Lung (tissue), 11 donors: ENCODE measurements at regions not wholly inside any gene's neighbourhood (a gene's known extent, or its start where the extent isn't known, plus 50 kb on each side); places are given as distances from the start of the nearest gene placed in this dataset.

Experiments used
- ATAC-seq: fragments of 200-7000 bp; cut with Tn5 transposase; one replicate; pipeline ENCODE4 v1.9.1; 2020; ENCODE audit warnings: moderate number of reproducible peaks; ENCODE audit not compliant: insufficient read depth, low FRiP score
- DNase-seq, 3 donors: peaks; one replicate each; pipeline ENCODE4 v3.0.0-alpha.2; 2013 to 2017
- H3K27ac ChIP-seq, 2 donors: one replicate each; pipeline ENCODE4 v1.5.1; 2013; ENCODE audit warnings: mild to moderate bottlenecking in 2 of 2, moderate library complexity in 2 of 2, control low read depth in 1 of 2, inconsistent platforms in 1 of 2, low read depth in 1 of 2, low read length in 1 of 2
- H3K27me3 ChIP-seq, 3 donors: one replicate each; pipeline ENCODE4 v1.5.1; 2013; ENCODE audit warnings: low read length in 2 of 3; ENCODE audit not compliant: control insufficient read depth in 3 of 3, insufficient read depth in 3 of 3
- H3K36me3 ChIP-seq, 4 donors: one replicate each; pipeline ENCODE4 v1.5.1; 2013; ENCODE audit warnings: low read length in 4 of 4, mild to moderate bottlenecking in 1 of 4, moderate library complexity in 1 of 4; ENCODE audit not compliant: control insufficient read depth in 4 of 4, insufficient read depth in 4 of 4
- H3K4me1 ChIP-seq, 5 donors: one replicate each; pipeline ENCODE4 v1.5.1; 2013; ENCODE audit warnings: low read length in 5 of 5, mild to moderate bottlenecking in 2 of 5, moderate library complexity in 1 of 5; ENCODE audit not compliant: control insufficient read depth in 5 of 5, insufficient read depth in 5 of 5
- H3K4me3 ChIP-seq: one replicate; pipeline ENCODE4 v1.5.1; 2013; ENCODE audit warnings: mild to moderate bottlenecking, control low read depth, moderate library complexity
- H3K9ac ChIP-seq, 2 donors: one replicate each; pipeline ENCODE4 v1.5.1; 2013; ENCODE audit warnings: low read length in 2 of 2, control low read depth in 1 of 2; ENCODE audit not compliant: insufficient read depth in 1 of 2
- H3K9me3 ChIP-seq, 4 donors: one replicate each; pipeline ENCODE4 v1.5.1; 2013; ENCODE audit warnings: low read length in 3 of 4, mild to moderate bottlenecking in 1 of 4, moderate library complexity in 1 of 4; ENCODE audit not compliant: control insufficient read depth in 4 of 4, insufficient read depth in 3 of 4
- CTCF ChIP-seq: IDR thresholded peaks from 2 replicates; pipeline ENCODE4 v1.5.1; 2012; ENCODE audit warnings: mild to moderate bottlenecking; ENCODE audit errors: control extremely low read depth, extremely low read depth
- WGBS, 2 donors: extraction: QIAGEN DNeasy Blood & Tissue Kit; methylation state at CpG; one replicate each; pipeline ENCODE4 v1.1.7; 2013; 5-methylcytosine and 5-hydroxymethylcytosine counted together
- donor health status: control.
- donor health status: control.
- donor health status: Bipolar disorder and iron deficiency.
- donor health status: healthy.
- donor health status: DM: yes; HTN: yes; CAD: no.

- H3K27ac ChIP-seq, result no peak overlapping the region
- H3K4me1 ChIP-seq, result no peaks in the 10 kb centered on the region
- peaks cover 0 to 9% (median 7%) of the 10 kb centered on the region in 4 donors for H3K9me3 ChIP-seq
- no peak overlapping the region for H3K4me3 ChIP-seq
- H3K27me3 ChIP-seq, result no peaks in the 10 kb centered on the region
- 36 to 37% methylated on average over 4 of the region's 4 CpGs for WGBS, 2 donors
- no peak for TF ChIP-seq CTCF
- peak; percentile 26 to 67 (median 39) for DNase-seq
- peak; percentile 83 for ATAC-seq
- no peak overlapping the region for H3K9ac ChIP-seq
- H3K36me3 ChIP-seq, result no peaks in the 10 kb centered on the region
Measured at GRCh38 chr13:106318941-106319411, 216.5 kb downstream of the EFNB2 start.

GRCh38 chr13:106314417-106314816 lies 221.0 kb downstream of the EFNB2 start:
- Histone ChIP-seq H3K36me3 (no peaks in the 10 kb centered on the region), H3K4me1 (no peaks in the 10 kb centered on the region), H3K4me3 (no peak overlapping the region), H3K9ac (no peak overlapping the region), H3K27ac (no peak overlapping the region), H3K9me3 (no peaks in the 10 kb centered on the region), H3K27me3 (no peaks in the 10 kb centered on the region)
- no peak for TF ChIP-seq CTCF
- no peak for ATAC-seq
- 95 to 97% methylated on average over 5 of the region's 5 CpGs for WGBS, 2 donors
- DNase-seq, result no peak

- no peak for TF ChIP-seq CTCF
- Histone ChIP-seq H3K4me1 (no peaks in the 10 kb centered on the region), H3K36me3 (no peaks in the 10 kb centered on the region), H3K9ac (no peak overlapping the region), H3K4me3 (no peak overlapping the region), H3K27me3 (no peaks in the 10 kb centered on the region), H3K27ac (no peak overlapping the region), H3K9me3 (no peaks in the 10 kb centered on the region)
- no peak for ATAC-seq
- WGBS, 2 donors, result 70 to 79% methylated on average over 9 of the region's 9 CpGs
- DNase-seq, result no peak
Measured at GRCh38 chr13:106311004-106311403, 224.5 kb downstream of the EFNB2 start.

GRCh38 chr13:106310291-106310865 lies 225.1 kb downstream of the EFNB2 start:
- Histone ChIP-seq H3K27ac (no peak overlapping the region), H3K9me3 (no peaks in the 10 kb centered on the region), H3K4me3 (no peak overlapping the region), H3K4me1 (no peaks in the 10 kb centered on the region), H3K36me3 (no peaks in the 10 kb centered on the region), H3K27me3 (no peaks in the 10 kb centered on the region), H3K9ac (no peak overlapping the region)
- 84 to 91% methylated on average over 1 of the region's 1 CpG for WGBS, 2 donors
- TF ChIP-seq CTCF, result no peak
- no peak for DNase-seq
- no peak for ATAC-seq
